ENCODE measurements at regions not wholly inside any gene's neighbourhood (a gene's known extent, or its start where the extent isn't known, plus 50 kb on each side); places are given as distances from the start of the nearest gene placed in this dataset.

DNA sequence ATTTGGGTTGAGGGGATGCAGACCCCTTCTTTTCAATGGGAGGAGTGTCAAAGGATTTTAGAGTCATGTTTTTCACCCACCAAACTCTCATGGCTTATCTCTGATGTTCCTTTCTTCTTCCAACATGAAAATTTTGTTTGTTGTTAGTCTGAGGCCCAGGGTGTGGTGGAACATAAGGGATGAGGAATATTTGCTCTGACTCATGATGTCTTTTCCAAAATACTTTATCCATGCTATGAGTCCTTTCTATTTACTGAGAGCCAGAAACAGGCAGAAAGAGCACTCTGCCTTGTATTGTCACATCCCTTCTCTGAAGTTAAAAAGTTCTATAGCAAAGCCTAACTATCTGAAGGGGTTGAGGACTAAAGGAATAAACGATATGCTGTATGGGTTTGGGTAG lies 61.6 kb upstream of the GYPA start:
- no peak for DNase-seq

DNA sequence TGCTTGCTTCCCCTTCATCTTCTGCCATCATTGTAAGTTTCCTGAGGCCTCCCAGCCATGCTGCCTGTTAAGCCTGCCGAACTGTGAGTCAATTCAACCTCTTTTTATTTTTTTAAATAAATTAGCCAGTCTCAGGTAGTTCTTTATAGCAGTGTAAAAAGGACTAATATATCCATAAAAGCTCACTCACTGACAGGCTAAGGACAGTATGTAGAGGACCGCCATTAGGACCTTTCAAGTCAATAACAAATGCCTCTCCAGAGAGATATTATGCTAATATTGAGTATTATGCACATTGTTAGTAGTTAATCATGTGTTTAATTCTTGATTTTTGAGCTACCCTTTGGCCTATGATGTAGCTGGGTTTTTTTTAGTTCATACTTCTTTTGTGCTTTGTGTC lies 62.6 kb upstream of the GYPA start:
- DNase-seq: no peak

DNA sequence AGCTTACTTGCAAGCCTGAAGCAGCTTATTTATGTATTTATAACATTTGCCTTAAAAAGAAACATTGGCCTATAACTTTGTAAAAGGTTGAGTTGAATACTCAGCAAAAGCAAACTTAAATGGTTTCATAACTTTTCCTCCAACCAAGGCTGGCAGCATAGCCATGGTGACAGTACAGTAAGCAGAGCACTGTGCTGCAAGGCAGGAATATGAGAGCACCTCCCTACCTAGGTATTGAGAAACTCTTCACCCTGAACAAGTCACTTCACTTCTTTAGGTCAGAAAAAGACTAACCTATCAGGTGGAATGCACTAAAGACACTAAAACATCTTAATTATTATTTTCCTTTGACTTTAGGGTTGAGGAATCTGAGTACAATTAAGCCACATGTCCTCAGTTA lies 63.9 kb upstream of the GYPA start:
- no peak for DNase-seq

DNA sequence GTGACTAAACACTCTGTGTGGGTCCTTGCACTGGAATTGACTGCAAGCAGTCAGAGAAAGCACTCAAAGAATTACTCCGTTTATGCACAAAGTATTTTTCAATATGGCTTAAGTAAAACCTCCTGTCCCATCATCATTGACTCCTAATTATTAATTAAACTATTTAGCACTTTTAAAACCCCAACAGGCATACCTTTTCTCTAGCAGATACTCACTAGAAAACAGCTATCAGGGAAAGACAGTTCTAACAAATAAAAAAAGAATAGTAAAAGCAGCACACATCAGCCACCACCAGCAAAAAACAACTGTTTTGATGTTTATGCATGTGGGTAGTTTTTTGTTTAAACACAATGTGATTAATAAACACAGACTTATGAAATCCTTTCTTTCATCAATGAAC lies 66.2 kb upstream of the GYPA start:
- DNase-seq: no peak

DNA sequence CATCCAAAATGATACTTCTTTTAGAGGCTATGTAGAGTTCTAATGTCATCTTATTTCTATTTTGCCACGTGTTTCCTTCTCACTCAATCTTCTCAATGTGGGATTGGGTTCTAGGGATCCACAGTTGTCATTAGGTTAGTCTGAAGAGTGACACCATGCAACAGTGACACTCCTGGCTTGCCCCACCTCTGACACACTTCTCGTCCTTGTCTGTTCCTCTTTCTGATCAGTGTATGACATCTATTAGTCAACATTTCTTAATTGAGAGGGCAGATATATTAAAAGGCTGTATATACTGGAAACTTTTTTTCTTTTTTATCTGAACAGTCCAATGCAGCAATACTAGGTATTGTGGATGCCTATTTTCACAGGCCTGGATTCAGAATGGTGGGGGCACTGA lies 67.6 kb upstream of the GYPA start:
- DNase-seq: no peak

DNA sequence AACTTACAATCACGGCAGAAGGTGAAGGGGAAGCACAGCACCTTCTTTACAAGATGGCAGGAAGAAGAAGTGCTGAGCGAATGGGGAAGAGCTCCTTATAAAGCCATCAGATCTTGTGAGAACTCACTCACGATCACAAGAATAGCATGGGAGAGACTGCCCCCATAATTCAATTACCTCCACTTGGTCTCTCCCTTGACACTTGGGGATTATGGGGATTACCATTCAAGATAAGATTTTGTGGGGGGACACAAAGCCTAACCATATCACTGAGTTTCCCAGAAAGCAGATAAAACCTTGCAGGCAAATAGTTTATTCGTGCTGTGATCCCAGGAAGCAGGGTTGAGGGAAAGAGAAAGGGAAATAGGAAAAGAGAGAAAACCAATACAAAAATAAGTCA lies 69.0 kb upstream of the GYPA start:
- DNase-seq: no peak

DNA sequence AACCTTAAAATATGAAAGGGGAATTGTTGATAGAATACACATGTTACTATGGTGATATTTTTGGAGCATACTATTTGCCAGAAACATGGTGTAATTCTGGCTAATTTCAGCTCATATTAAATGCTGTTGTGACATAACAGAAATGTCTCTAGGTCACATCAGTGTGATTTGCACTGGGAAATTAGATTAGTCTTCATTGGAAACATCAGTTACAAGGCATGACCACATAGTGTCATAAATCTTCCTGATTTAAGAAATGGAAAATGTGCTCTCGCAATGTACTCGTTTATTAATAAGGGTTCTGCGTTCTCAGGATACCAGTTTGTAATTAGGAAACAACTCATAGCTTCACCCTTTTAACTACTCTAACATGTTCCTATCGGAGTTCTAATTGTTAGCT lies 72.9 kb upstream of the GYPA start:
- no peak for DNase-seq

DNA sequence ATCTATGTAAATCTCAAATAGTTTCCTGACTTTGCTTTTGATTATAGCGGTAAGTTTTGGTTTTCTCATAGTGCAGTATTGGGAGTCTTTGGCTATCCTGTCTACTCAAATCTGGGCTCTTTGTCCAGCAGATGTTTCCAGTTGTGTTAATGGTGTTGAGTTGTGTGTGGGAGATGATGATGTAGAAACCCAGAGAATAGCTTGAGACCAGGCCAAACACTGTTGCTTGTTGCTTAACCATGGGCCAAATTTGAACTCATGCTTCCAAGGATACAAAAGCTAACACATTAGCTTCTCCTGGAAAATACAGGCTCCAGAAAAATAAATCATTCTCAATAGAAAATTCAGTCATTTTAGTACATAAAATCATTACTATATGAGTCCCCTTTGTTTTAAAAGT lies 82.6 kb upstream of the GYPA start:
- no peak for DNase-seq

DNA sequence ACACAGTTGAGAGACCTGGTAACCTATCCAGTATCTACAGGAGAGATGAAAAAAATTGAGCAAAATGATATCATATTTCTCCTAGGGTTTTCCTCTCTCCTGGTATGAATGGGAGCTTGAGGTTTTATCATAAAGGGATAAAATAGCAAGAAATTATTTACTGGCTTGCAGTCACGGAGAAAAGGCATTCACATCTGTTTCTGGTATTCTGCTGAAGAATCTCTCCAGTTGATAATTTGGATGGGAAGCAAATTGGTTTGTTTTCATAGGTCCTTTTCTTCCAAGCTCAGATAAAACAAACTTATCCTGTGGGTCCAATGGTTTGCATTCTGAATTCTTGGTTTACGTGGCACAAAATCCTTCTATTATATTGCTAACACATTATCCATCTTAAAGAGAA lies 83.1 kb upstream of the GYPA start:
- no peak for DNase-seq

DNA sequence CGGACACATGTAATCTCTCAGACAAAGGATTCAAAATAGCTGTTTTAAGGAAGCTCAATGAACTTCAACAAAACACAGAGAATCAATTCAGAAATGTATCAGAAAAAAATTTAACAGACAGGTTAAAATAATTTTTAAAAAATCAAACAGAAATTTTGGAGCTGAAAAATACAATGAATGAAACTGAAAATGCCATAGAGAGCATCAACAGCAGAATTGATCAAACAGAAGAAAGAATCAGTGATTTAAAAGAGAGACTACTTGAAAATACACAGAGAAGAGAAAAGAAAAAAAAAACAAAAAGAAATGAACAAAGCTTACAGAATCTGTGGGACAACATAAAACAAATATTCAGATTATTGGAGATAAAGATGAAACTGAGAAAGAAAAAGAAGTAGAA lies 118.8 kb upstream of the GYPA start:
- DNase-seq: no peak

DNA sequence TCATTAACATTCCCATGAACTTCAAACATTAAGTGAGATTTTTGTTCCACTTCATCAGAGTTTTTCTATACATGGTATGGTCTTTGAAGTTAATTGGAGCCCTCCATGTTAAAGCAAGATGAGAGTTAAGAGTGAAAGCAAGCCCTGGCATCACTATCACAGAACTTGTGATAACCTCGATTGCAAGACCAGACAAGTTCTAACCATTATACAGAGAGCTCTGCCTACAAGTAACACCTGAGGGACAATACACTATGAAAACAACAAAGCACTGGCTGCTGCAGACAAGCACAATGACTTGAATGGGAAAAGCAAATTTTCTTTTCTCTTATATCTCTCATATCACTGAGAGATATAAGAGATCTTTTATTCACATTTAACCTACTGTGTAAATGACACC lies 126.6 kb upstream of the GYPA start:
- no peak for DNase-seq

DNA sequence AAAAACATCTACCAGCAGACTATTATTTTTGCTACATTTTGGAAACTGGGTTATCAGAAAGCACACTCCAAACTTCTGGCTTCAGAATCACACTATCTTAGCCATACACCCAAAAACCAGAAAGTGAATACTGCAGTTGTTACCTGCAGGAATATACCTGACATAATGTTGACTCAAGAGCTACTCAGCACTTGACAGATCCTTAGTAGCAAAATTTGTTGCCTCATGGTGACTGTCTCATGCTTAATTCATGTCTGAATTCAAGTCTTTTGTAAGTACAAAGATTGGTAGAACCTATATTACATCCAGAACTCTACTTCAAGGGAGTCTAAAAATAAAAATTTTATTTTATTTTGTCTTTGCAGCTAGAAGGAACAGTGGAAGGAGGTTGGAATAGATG lies 140.2 kb upstream of the GYPA start:
- DNase-seq: no peak

DNA sequence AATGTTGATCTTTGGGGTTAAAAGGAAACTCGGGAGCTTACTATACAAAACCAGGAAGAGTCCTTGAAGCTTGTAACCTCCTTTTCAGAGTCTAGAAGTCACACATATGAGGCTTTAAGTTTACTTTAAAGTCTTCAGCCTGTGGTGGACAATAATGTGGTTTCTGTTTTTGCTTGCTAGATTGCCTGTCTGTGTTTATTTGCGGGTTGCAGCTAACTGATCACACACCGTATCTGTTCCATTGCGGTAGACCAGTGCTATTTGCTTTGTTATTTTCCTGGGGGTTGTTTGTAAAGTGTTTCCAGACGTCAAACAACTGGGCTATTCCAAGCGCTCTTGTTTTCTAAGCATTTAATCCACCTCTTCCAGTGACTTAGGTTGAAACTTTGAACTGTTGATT lies 143.0 kb upstream of the GYPA start:
- DNase-seq: no peak

DNA sequence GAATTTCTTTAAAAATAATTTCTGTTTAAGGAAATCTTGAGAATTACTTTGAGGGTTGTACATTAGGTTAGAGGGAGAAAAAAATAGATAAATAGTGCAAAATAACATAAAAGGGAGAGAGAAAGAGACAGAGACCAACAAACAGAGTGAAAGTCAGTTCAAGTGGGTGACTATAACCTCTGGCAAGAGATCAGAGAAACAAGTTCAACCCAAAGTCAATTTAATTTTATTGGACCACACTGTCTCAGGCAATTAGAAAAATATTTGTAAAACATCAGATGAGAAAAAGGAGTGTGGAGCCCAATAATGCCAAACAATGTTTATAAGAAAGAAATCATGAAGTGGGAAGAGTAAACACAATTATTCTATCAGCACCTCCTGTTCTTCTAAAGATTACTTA lies 143.5 kb upstream of the GYPA start:
- DNase-seq: no peak

DNA sequence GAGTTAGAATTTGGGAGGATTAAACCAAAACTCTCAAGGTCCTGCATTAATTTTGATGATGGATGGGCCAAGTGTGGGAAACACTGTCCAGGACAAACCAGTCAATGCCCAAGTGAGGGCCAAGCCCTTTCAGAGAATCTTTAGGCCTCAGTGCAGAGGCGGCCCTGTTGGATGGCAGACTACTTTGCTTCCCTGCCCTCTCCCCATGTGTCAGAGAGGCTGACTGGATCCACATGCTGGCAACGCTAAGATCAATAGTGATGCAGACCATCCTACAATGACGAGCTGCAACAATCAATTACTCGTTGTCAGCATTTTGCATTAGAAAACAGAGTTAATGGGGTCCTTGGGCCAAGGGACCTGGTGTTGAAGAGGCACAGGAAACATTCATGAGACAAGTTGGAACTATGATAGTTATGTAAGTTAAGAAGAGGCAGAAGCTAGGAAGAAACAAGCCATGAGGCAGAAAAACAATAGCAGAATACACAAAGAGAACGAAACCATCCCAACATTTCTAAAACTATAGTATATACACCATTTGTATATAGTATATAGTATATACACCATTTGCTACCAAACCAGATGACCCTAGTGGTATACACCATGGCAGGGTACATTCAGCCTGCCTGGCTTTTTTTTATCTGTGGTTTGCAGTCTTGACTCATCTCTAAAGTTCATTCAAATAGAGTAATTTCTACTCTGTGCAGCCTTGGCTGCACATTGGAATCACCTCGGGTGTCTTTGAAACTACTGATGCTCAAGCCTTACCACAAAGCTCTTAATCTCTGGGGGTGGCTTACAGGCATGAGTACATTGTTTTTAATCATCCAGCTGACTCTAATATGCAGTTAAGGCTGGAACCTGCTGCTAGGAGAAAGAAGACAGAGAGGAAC lies 147.7 kb upstream of the GYPA start:
- DNase-seq: no peak

DNA sequence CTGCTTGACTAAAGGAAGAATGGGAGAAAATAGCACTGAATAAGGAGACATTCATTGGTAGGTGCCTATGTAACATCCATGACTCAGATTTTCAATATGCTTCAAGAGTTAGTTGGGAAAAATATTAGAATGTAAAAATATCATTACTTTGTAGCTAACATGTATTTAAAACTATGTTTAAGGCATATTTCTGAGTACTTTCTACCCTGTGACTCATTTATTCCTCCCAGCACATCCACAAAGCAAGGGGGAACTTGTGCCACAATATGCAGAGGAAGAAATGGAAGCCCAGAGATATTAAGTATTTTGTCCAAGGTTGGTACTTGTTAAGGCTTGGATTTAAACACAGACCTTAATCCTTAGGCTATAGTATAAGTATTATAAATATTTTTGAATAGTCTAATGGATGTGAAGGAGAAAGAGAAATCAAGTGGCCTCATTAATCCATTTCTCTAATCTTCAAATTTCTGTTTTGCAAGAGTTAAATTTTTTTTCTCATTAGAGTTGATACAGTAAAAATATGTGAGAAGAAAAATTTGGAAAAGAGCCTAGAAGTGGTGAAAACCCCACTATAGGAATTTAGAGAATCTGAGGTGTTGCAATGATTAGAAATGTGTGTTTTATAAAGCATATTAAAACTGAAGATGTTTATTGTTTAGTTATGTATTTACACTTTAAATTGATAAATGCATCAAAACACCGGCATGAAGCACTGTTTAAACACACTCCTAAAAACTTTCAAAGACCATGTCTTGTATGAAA lies 149.3 kb upstream of the GYPA start:
- no peak for DNase-seq

DNA sequence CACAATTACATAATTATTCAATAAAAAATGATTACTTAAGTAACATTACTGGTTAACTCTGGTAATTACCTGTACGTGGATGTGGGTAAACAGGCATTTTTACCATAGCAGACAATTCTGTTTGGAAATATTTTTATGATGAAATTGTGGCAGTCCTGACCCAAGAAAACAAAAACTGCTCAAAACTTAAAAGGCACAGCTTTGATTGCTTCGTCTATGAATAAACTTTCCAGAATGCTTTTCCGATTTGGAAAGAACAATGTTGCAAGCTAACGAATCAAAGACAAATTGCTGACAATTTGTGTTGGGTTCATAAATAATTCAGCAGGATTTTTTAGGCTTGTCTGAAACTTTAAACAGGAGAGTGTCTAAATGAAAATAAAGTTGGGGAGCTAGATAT lies 150.6 kb upstream of the GYPA start:
- no peak for DNase-seq

DNA sequence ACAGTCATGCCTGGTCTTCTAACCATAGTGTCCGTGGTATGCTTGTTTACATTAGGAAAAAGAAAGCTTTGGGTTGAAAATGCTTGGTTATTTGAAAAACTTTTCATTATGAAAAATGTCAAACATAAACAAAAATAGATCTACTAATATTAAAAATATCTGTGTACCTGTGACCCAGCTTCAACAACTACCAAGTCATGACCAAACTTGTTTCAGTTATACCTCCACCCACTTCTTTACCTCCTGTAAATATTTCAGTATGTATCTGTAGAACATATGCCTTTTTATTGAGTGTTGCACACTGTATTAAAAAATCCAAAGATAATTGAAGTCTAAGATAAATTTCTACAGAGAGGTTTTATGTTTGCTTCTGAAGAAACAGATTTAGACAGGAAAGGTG lies 153.7 kb upstream of the GYPA start:
- no peak for DNase-seq

DNA sequence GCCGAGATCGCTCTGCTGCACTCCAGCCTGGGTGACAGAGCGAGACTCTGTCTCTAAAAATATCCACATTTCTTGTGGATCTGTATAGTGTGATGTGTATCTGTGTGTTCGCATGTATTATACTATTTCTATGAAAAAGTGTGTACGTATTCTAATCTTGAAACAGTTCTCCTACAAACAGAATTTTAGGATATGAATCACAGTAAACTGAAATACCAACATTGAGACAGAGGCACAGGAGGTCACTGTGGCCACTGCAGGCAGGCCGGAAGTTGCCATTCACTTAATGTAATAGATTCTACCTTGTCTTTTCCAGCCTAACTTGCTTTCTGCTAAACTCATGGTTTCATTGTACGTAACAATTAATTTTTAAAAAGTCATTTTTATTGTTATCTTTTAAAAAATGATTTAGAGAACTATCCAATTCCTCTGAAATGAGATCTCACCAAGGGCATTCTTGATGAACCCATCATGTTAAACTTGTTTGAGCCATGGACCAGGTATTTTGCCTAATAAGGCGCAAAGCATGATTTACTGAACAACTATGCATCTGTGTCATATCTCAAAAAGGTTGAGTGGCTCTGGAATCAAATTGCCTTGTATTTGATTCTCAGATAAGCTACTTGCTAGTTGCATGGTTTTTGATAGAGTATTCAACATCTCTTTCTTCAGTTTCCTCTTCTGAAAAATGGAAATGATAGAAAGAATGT lies 154.9 kb upstream of the GYPA start:
- DNase-seq: no peak

DNA sequence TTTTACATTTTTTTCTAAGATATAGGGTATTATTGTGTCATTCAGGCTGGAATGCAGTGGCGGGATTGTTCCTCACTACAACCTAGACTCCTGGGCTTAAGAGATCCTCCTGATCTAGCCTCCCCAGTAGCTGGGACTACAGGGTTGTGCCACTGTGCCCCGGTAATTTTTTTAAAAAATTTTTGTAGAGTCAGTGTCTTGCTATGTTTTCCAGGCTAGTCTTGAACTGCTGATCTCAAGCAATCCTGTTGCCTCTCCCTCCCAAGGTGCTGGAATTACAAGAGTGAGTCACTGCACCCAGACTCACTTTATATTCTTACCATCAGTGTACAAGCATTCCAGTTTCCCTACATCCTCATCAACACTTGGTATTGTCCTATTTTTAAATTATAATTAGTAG lies 156.4 kb upstream of the GYPA start:
- no peak for DNase-seq

DNA sequence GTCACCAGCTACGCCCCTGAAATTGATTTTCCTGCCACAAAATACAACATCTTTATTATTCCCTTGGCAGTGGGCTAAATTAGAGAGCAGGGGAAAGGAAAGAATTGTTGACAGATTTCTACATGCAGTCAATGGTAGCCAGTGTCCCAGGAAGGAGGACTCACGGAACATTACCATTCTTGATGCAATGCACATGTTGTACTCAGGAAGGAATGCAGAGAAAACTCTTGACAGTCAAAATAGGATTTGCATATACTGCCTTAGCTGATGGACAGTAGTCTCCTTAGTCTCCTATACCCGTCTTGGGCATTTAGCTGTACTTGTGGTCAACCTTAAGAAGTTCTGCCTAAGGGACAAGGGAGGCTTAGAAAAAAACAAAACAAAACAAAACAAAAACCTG lies 158.0 kb upstream of the GYPA start:
- DNase-seq: no peak

DNA sequence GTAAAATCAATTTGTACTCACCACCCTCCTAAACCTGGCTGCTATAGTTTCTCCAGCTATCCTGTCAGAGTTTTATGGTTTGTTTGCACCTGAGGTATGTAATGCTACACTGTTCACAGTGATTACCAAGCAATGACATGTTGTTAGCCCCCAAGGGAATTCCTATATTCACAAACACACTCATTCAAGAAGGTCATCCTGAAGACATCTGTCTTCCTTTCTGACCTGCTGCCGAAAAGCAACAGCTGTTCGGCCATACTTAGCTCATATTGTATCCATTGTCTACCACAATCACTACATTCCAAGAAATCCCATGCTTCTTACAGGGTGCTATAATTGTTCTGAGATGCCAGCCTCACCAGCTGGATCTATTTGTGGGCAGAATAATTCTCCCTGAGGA lies 160.1 kb upstream of the GYPA start:
- DNase-seq: no peak

DNA sequence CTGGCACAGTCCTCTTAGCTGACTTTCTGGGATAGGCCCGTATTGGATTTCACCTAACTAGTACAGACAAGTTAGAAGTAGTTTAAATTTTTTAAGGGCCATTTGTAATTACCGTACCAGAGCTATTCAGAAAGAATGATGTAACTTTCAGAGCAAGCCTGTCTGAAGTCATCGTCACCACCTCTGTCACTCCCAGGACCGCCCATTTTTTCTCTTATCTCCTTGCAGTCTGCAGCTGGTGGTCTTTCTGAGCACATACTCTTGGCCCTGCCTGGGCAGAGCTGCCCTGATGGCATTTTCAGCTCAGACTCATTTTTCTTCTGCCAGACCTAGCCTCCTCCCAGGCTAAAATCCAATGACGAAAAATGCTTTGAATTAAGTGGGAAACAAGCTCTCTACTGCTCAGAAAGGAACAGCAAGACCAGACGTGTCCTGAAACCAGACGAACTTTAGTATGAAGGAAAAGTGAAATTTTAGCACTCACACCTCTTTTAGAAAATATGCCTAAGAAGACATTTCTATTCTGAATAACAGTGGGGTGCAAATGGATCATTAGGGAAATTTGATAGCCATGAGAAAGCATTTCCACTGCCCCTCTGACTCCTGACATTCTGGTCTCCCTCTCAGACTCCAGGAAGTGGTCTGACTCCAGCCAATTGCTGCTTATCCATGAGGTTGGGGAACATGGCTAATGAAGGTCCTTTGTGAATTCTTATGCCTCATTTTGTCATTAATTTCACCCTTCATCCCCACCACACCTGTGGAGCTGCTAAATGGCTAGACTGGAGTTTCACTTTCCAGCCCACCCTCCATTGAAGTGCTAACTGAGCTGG lies 162.4 kb upstream of the GYPA start:
- DNase-seq: no peak

Data from GF-D8 (cell line).